M059J (cell line): ENCODE measurements at regions not wholly inside any gene's neighbourhood (a gene's known extent, or its start where the extent isn't known, plus 50 kb on each side); places are given as distances from the start of the nearest gene placed in this dataset.
"Not testable (repeated sequence)": the region's sequence is repeated elsewhere in the genome, so short reads cannot be mapped to it uniquely, and the experiment has no call there.

Experiments
- DNase-seq: peaks from one replicate; pipeline ENCODE4 v3.0.0-alpha.2; 2012; ENCODE audit warnings: low read depth

DNA sequence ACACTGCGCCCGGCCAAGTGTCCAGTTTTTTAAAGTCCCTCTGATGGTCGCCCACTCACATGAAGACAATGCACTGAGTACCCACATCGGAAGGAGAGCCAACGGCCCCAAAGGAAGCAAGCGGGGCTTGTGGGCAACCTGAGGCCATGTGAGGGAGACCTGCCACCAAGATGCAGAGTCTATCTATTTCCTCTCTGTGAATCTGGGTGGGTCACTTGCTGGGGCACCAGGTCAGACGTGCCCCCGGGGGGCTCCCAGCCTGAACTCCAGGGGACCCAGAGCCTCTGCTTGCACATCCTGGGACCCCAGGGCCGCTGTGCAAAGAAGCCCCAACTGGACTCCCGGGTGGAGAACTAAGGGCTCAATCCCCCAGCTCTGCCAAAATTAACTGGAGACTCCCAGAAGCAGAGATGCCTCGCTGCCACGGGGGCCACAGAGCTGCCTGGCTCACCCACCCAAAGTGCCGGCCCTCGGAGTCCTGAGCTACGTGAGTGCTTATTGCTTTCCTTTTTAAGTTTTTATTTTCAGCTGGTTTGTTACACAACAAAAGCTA, 106.4 kb downstream of the BRD1 start:
- no peak for DNase-seq

DNA sequence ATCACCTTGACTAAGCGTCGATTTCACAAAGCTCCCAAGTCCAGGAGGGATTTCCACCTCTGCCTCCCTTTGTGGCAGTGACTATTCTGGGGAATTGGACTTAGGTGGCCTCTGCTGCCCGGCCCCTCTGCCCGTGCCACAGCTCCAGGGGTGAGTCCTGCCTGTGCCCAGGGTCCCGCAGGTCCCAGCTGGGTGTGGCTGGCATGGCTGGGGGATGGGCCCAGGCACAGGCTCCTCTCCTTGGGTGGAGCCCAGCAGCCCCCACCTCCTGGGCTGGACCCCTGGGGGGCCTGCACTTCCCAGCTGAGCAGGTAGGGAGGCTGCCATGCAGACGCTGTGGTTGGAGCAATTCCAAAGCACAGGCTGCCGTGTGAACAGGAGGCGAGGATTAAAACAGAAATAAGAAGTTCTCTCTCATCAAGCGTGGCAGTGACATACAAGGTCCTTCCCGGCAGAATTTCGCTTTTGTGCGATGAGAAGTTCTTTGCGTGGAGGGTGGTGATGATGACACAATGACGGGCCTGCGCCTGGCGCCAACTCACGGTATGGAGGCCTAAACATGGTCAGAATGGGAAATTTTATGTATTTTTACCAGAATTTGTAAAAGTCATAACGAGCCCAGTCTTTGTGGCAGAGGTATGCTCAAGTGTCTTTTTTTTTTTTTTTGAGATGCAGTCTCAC, 107.3 kb downstream of the BRD1 start:
- DNase-seq: no peak

DNA sequence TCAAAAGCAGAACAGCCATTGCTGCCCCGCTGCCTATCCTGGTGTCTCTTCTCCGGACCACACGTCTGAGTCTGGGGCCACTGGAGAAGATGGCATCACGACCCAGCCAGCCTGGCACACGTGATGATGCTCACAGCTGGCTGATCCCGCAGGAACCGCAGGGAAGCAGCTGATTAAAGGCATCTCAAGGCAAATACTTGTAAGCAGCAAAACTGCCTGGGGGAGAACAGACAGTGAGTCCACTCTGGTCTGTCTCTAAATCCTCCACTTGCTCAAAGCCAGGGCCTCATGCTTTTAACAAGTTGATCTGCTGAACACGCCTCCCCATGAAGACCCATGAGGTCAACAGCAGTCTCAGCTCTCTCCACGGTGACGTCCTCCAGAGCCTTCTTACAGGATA, 108.6 kb downstream of the BRD1 start:
- DNase-seq: no peak

DNA sequence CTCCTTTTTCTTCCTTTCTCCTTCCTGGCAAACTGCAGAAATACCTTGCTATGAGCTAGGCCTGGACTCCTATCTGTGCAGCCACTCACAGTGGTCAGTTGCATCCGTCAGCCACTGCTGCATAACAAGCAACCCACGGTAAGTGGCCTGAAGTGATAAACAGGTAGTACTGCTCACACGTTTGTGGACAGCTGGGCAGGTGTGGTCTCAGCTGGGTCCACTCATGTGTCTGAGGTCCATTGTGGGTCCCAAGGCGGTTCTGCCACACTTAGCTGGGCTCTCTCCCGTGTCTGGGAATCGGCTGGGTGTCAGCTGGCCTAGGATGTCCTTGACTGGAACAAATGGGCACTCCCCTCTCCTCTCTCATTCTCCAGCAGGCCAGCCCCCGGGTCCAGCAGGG, 109.3 kb downstream of the BRD1 start:
- no peak for DNase-seq

DNA sequence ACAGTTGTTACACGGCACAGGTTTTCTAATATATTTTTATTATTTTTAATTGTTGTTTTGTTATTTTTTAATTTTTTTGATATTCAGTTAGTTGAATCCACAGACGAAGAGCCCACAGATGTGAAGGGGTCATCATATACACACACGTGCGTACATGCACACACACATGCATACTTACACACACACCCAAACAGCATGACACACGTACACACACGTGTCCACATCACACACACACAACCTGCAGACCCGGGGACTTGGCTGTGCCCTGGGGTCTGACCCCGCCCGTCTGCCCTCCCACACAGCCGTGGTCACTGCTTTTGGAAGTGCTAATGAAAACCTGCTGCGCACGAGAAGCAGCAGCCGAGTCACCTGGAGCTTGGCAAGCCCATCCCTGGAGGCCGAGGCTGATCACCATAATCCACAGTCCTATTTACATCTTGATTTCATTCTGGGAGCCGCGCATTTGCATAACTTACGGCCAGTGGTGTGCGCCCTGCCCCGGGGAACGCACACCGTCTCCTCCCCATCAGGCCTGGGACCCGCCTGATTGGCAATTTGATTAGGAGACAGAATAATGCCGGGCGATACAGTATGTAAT, 110.3 kb downstream of the BRD1 start:
- no peak for DNase-seq

DNA sequence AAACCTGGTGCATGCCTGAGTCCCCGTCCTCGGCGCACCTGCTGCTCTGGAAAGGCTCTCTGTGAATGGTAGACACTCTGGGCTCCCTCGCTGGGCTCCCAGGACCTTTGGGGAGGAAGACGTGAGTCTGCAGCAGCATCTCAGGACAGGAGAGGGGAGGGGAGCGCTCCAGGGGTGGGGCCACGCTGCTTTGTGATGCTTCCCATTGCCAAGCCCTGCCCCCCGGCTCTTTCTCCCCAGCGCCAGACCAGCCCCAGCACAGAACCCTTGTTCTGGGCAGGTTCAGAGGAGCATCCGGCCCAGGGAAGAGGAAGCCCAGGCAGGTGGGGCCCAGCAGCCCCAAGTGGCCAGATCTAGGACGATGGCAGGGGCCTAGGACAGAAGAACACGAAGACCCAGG, 111.2 kb downstream of the BRD1 start:
- no peak for DNase-seq

DNA sequence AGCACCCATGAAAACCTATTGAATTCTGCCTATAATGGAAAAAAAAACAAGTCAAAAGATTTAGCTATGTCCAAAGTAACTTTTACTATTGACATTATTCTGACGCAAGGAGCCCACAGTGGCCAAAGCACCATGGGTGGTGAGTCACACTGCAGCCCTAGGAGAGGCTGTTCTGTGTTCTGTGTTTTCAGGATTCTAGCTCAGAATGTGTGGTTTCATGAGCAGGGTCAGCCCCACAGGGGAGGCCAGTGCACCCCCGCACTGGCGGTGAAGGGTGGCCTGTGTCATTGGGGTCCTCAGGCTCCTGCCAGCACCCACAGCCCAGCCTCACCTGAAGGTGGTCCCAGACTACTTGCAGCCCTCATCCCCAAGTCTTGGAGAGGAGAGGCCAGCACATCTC, 112.2 kb downstream of the BRD1 start:
- DNase-seq: peak; percentile 10

DNA sequence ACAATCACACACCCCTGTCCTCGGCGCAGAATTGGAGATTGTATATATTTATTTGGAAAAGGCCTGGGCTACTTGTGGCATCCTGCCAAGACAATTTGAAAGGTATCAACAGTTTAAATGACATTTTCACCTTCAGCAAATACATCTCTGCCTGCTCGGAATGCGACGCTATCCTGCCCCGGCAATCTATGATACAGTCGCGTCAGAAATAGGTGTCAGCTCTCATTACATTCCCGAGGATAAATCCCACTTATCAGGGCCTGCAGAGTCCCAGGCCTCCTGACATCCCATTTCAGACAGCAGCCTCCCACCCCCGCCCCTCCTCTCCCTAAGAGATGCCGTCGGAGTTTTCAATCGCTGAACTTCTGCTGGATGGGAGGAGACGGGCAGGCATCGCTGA, 114.7 kb downstream of the BRD1 start:
- no peak for DNase-seq

DNA sequence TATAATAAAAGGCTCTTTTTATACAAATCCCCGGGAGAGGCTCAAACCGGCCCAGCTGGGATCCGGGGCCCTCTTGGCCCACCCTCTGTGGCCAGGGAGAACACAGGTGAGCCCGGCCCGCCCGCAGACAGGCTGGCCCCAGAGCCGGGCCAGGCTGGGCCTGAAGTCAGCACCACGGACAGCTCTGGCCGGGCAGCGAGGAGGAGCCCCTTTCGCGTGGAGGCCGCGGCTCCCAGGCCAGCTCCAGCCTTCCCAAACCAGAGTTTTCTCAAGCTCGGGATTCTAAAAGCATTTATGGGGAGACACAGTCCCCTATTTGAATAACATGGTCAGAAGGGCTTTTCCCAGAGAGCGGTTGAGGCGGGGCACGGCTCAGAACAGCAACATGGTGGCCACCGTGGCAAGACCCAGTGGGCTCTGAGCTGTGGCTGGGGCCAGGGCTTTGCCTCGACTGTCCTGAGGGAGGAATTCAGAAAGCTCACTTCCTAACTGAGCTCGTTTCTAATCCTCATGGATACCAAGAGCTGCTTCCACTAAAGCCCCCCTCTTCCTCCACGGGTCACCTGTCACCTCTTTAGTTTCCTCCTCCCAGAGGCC, 115.4 kb downstream of the BRD1 start:
- DNase-seq: no peak

DNA sequence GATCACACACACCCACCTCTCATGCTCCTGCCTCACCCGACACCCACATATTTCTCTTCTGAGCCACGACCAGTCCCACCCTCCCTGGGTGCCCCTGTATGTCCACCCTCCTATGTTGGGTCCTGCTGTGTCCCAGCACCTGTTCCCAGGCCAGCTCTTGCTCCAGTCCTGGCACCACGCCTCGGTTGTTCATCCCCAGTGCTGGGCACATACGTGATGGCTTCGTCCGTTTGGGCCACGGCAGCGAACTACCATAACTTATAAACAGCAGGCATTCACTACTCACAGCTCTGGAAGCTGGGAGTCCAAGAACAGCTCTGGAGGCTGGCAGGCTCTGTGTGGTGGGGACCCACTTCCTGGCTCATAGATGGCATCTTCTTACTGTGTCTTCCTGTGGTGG, 116.9 kb downstream of the BRD1 start:
- DNase-seq: no peak

DNA sequence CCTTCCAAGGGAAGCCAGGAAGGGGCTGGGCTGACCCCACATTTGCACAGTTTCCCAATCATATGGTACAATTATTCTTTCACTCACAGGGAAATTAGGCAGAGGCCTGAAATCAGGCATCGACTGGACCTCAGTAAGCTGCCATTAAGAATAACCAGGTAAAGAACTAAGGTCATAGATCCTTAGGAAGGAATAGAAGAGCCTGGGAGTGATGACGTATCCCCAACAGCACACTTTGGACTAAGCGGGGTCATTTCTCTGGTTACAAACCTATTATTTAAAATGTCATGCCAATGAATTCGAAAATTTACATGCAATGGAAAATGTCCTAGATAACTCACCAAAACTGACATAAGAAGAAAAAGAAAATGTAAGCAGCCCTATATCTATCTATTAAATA, 118.2 kb downstream of the BRD1 start:
- DNase-seq: no peak

DNA sequence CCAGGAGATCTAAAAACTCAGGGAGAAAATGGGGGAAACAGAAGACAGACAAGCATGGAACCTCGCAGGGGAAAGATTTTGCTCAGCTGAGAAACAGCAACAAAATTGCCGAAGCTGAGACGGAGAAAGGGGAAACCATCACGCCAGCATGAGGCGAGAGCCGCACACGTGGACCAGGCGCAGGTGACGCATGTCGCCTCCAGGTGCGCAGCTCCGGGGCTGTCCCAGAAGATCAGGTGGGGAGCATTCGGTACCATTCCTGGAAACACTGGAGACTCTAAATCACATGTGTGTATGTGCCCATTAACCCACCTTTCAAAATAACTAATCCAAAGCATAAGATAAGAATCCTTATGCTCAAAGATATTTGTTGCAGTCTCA, 121.7 kb downstream of the BRD1 start:
- DNase-seq: no peak

DNA sequence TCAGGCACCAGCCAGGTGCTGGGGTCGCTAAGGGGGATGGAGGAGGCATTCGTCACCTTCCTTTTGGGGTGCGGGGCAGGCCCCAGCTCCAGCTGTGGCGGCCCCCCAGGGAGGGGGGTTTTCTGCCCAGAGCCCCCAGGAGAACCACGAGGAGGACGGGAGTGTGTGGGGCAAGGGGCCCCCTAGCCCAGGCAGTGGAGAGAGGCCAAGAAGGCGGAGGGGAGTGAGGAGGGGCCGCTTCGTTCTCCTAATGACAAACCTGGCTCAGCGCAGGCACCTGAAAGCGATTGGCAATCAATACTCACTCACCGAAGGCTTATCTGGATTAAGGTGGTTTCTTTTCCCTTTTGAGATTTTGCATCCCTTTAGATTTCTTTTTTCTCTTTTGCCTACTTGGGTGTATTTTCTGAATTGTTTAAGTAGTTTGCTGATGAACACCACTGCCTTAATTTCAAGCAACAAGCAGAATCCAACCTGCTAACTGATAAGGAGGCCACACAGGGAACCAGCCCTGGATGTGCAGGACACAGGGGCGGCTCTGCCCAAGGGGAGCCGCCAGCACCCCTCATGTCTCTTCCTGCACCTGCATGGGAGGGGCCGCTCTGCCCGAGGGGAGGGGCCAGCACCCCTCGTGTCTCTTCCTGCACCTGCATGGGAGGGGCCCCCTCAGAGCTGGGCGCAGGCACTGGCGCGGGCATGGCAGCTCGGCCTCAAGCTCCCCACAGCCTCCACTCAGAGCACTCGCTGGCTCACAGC, 122.3 kb downstream of the BRD1 start:
- DNase-seq: no peak

DNA sequence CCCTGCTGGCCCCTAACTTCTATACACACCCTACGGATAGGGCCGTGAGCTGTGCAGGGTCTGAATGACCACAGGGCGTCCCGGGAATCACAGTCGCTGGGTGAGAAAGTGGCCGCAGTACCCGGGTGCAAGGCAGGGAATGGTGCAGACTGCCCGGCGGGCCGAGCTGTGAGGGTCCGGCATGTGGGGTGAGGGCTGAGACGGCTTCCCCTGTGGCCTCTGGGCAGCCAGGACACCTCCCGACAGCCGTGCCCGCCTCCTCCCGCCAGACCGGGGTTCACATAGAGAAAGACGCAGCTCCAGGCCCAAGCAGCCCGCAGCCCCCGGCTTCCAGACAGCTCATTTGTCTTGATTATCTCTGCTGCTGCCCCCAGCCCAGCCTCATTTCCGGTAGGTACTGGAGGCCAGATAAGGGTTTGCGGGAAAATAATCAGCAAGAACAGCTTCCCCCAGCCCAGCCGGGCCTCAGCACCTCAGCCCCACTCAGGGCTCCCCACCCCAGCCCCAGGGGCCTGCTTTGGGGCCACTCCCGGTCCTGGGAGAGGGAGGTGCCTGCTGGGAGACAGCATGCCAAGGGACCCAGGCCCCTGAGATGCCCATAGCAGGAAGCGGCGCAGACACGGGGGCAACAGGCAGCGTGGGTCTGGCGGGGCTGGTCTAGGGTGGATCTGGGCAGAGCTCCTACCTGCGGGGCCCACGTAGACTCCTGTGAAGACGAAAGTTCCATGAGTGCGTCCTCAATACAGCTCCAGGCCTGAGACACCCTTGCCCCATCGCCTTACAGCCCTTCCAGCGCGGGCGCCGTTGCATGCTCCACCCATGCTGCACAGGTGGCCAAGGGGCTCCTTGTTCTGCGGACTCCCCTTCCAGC, 123.1 kb downstream of the BRD1 start:
- DNase-seq: no peak

DNA sequence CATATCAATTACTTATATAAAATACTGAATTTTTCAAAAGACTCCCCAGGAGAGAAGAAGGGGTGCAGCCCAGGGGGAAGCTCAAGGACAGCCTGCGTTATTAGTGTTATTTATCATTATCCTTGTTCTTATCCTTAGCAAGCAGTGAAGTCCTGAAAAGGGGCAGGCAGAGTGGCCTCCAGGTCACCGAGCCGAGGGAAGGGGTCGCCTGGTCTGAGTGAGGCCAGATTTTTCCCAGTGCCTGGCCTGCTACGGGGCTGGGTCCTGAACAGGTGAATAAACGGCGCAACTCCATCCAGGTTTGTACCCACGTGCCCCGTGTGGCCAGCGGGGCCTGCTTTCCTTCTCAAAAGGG, 123.7 kb downstream of the BRD1 start:
- no peak for DNase-seq

DNA sequence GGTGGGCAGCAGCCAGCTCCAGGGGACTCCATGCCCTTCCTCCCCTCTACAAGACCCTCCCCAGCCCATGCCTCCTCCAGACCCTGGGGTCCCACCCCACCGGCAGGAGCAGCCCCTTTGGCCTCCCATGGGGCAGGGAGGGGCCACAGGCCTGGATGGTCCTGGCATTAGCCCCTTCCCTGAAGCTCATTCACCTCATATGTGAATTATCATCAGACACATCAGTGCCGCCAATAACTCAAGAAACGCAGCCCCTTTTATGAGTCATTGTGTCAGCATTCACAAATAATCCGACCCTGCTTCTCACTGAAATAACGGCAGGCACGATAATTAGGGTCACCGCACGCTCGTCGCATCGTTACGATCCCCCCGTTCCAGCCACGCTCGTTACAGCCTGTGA, 124.2 kb downstream of the BRD1 start:
- no peak for DNase-seq

DNA sequence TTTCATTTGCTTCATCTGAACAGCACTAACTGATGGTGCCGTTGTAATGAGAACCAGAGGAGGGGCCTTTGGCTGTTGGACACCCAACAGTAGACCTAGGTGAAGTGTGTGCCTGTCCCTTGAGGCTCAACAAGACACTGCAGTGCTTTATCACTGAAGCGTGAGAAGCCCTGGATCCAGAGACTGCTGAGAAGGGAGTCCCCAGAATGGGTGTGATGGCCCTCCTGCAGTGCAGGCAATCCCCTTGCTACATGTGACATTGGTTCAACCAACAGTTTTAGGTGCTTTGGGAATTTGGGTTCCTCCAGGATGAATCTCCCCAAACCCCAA, 125.6 kb downstream of the BRD1 start:
- no peak for DNase-seq

DNA sequence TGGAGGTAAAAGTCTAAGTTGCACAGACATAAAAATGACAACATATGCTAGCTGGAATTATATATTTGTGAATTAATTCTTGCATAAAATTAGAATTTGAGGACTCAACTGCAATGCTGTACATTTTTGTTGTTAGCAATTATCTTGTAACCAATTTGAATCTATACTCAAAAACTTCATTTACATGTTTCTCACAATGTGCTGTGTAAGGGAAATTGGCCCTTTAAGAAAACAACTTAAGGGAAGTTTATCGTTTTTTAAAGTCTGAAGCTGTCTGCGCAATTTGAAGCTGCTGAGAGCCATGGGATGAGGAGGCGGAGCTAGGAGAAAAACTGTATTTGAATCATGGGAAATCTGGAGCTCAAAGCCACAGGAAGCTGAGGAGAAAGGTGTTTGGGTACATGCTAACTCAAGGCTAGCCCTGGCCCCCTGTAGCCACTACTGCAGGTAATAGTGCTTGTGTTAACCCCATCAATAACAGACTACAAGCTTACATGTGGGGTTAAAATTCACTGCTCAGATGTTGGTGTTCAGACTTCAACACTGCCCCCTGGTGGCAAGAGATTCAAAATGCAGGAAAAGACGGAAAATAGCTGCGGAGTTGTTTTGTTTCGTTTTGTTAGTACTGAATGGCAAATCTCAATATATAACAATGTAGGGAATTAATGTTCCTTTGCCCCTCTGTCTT, 126.1 kb downstream of the BRD1 start:
- no peak for DNase-seq

DNA sequence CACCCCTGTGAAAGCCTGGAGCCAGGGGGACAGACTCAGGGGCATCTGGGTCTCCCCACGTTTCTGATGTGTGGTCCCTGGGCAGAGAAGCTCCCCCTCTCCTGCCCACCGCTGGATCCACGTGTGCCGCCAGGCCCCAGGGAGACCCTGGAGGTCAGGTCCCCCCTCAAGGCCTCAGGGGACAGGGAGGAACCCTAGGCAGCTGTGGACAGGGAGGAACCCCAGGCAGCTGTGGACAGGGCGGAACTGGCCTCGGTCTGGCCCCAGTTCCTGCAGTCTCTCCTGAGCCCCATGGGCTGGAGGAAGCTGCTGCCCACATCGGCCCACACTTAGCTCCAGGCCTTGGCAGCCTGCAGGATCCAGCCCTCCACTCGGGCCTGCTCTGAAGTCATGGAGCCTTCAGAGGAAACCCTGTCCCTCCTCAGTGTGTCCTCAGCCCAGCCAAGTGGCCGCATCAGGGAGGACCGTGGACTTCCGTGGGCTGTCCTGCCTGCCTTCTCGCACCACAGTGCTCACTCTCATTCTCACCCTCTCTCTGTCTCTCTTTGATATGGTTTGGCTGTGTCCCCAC, 127.7 kb downstream of the BRD1 start:
- no peak for DNase-seq

DNA sequence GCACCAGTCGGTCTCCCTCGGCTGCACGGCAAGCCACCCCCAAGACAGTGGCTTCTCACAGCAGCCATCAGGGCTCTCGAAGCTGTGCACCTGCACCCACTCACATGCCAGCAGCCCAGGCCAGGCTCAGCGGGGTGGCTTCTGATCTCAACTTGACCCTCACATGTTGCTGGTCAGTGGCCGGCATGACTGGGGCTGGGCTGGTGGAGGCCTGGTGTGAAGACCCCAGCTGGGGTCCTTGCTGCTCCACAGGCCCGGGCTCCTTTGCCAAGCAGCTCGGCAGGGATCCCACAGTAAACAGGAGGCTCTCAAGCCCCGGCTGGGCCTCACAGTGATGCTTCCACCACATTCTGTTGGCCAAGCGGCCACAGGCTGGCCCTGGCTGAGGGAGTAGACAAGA, 128.2 kb downstream of the BRD1 start:
- DNase-seq: no peak

DNA sequence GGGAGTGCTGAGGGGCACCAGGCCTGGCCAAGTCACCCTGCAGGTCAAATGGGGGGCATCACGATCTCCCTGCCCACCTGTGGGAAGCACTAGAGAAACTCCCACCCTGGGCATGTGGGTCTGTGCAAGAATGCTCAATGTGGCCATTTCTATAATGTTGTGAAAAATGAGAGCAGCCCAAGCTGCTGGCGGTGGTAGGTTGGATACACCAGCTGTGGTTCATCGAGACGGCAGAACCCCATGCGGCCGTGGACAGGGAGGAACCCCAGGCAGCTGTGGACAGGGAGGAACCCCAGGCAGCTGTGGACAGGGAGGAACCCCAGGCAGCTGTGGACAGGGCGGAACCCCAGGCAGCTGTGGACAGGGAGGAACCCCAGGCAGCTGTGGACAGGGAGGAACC, 129.1 kb downstream of the BRD1 start:
- not testable (repeated sequence) for DNase-seq
